ENCODE measurements at regions not wholly inside any gene's neighbourhood (a gene's known extent, or its start where the extent isn't known, plus 50 kb on each side); places are given as distances from the start of the nearest gene placed in this dataset.

DNA sequence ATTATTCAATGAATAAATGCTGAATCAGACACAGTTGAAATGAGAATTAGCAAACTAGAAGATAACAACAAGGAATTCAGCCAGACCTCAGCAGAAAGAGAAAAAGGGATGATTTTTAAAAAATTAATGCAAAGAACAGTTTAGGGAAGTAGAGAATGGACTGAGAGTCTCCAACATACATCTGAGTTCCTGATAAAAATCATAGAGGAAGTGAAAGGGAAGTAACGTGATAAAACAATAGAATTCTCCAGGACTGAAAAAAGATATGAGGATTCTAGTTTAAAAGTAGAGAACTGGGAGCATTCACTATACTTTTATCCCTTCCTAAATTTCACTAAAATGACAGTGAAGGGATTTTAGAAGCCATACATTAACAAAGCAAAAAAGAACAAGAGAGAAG is 592.0 kb downstream of the SOX6 start:
- TF ChIP-seq CTCF (conservative IDR thresholded peaks at IDR 0.05; ENCODE audit: low read depth, low read length) = no peak
- no peak for TF ChIP-seq EZH2 (IDR thresholded peaks at IDR 0.05; ENCODE audit: borderline replicate concordance, low read depth, low read length, poor library complexity, severe bottlenecking)
